Heart left ventricle (tissue), 16 donors: ENCODE measurements at regions not wholly inside any gene's neighbourhood (a gene's known extent, or its start where the extent isn't known, plus 50 kb on each side); places are given as distances from the start of the nearest gene placed in this dataset.
A peak's percentile ranks its signal among the peaks of the same experiment; 100 is the strongest.

Source experiments
- ATAC-seq, 4 donors: fragments of 200-7000 bp; cut with Tn5 transposase; one replicate each; pipeline ENCODE4 v1.9.1; 2020 to 2022; ENCODE audit warnings: moderate library complexity in 4 of 4, mild to moderate bottlenecking in 3 of 4, moderate number of reproducible peaks in 1 of 4
- DNase-seq, 5 donors: peaks; one replicate each; pipeline ENCODE4 v3.0.0-alpha.2; 2020
- H3K27ac ChIP-seq, 12 donors: fragments of 200-600 bp; sonication (generic) in 4 of 12; one replicate each; pipeline versions ENCODE4 v1.5.0 to v1.8.0; 2016 to 2022; ENCODE audit warnings: mild to moderate bottlenecking in 2 of 12
- H3K27me3 ChIP-seq, 9 donors: fragments of 200-600 bp; sonication (generic) in 2 of 9; one replicate each; pipeline versions ENCODE4 v1.5.1 to v1.8.0; 2016 to 2022; ENCODE audit warnings: mild to moderate bottlenecking in 3 of 9
- H3K36me3 ChIP-seq, 9 donors: fragments of 200-600 bp; sonication (generic) in 2 of 9; one replicate each; pipeline versions ENCODE4 v1.5.0 to v1.8.0; 2018 to 2022; ENCODE audit warnings: mild to moderate bottlenecking in 2 of 9
- H3K4me1 ChIP-seq, 12 donors: fragments of 200-600 bp; sonication (generic) in 4 of 12; one replicate each; pipeline versions ENCODE4 v1.5.0 to v1.8.0; 2016 to 2022; ENCODE audit warnings: mild to moderate bottlenecking in 3 of 12
- H3K4me3 ChIP-seq, 12 donors: fragments of 200-600 bp; sonication (generic) in 4 of 12; one replicate each; pipeline versions ENCODE4 v1.5.0 to v1.8.0; 2017 to 2022; ENCODE audit warnings: mild to moderate bottlenecking in 9 of 12, moderate library complexity in 4 of 12
- H3K9me3 ChIP-seq, 12 donors: fragments of 200-600 bp; sonication (generic) in 4 of 12; one replicate each; pipeline versions ENCODE4 v1.5.0 to v1.8.0; 2016 to 2022; ENCODE audit warnings: mild to moderate bottlenecking in 1 of 12
- POLR2A ChIP-seq, 2 donors: fragments of 450-650 bp; IDR thresholded peaks; one replicate each; pipeline ENCODE4 v1.6.1; 2017; ENCODE audit warnings: antibody characterized with exemption in 2 of 2, mild to moderate bottlenecking in 2 of 2, moderate library complexity in 2 of 2
- WGBS, 4 donors: extraction: QIAGEN DNeasy Blood & Tissue Kit in 2 of 4; methylation state at CpG; one replicate each; pipeline versions ENCODE4 v1.1.5 to v1.1.7; 2013 to 2018; 5-methylcytosine and 5-hydroxymethylcytosine counted together
- intact Hi-C, 10 donors: fragments of 100-400 bp; cut with DNase I; formaldehyde crosslinking; loops; one replicate each; pipeline versions ENCODE4 v1.11.1 to v1.14.2; 2022
- TF ChIP-seq, protein P1 (sequence below), 12 donors: fragments of 200-600 bp; sonication (generic) in 4 of 12; IDR thresholded peaks; one replicate each; pipeline versions ENCODE4 v1.5.0 to v1.8.0; 2018 to 2022; ENCODE audit warnings: antibody characterized with exemption in 12 of 12, mild to moderate bottlenecking in 5 of 12
- donor health status: ischemic (EF 13 %, LVEDD 7.1; RV severe dilation, severe dysfunction).
- donor health status: healthy with polysubstance abuse.
- donor health status: DM: no; HTN: yes; CAD: no.
- donor health status: DM: no; HTN: no; CAD: no.
- donor health status: ischemic (EF 25% LVEDD 6.9; RV normal size, moderate dysfunction).
- donor health status: ischemic (EF 25% LVEDD 5.7; RV mildly dilated, moderate dysfunction).
- donor health status: healthy.
- donor health status: DM: yes; HTN: yes; CAD: no.
- donor health status: ischemic (EF 35%, LVEDD 5.7; RV mildly dilated, moderate dysfunction).
- donor health status: nonischemic (EF 11% LVEDD 7.7; RV severe dilation, severe dysfunction).
- donor health status: DM: yes; HTN: yes; CAD: no.
- donor health status: PGD.
- donor health status: ischemic (EF 29% LVEDD 5.4; RV normal size, mild dysfunction).
- donor health status: nonischemic (EF 23%, LVEDD 6.1; RV moderate dilation, normal function).

DNA sequence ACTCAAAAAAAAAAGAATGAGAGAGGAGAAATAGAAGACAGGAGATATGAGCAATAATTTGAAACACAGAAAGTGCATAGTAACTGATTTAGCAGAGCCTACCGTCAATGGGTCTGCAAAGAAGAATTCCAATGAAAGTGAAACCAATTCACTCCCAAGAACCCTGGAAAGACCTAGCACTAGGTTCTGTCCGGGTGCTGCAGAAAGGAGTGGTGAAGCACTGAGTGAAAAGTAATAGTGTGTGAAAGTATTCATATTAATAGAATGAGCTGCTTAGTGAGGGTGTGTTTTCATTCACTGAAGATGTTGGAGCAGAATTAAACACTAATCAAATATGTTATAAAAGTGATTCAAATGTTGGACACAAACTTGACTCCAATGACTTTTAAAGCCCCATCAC, 51.3 kb upstream of the SLC30A5 start:
- Histone ChIP-seq H3K27ac (peak overlapping the region in 4 of 12 donors; percentile 11 to 77 (median 73)), H3K4me1 (peaks cover 0 to 6% (median 0%) of the 10 kb centered on the region in 12 donors), H3K4me3 (peak overlapping the region in 1 of 12 donors; percentile 65), H3K36me3 (no peaks in the 10 kb centered on the region), H3K27me3 (no peaks in the 10 kb centered on the region), H3K9me3 (no peaks in the 10 kb centered on the region)
- WGBS, 4 donors = 45 to 46% (median 45%) methylated on average over 2 of the region's 2 CpGs
- ATAC-seq (peak in 2 of 4 donors; percentile 18 to 21), DNase-seq (no peak)
- TF ChIP-seq, protein P1, sequence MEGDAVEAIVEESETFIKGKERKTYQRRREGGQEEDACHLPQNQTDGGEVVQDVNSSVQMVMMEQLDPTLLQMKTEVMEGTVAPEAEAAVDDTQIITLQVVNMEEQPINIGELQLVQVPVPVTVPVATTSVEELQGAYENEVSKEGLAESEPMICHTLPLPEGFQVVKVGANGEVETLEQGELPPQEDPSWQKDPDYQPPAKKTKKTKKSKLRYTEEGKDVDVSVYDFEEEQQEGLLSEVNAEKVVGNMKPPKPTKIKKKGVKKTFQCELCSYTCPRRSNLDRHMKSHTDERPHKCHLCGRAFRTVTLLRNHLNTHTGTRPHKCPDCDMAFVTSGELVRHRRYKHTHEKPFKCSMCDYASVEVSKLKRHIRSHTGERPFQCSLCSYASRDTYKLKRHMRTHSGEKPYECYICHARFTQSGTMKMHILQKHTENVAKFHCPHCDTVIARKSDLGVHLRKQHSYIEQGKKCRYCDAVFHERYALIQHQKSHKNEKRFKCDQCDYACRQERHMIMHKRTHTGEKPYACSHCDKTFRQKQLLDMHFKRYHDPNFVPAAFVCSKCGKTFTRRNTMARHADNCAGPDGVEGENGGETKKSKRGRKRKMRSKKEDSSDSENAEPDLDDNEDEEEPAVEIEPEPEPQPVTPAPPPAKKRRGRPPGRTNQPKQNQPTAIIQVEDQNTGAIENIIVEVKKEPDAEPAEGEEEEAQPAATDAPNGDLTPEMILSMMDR (IDR thresholded peaks at IDR 0.05) = no peak
- no peak for TF ChIP-seq POLR2A (IDR thresholded peaks at IDR 0.05)
- intact Hi-C loops = loop anchor here (2.0 to 10.0 kb wide), 10 partner anchors 50 to 322 kb away; partner anchors contain the start of genes SLC30A5 (in 4 of the 10), CCDC125 (in 3 of the 10), CCNB1 (in 2 of the 10) and AK6 (in 1 of the 10)

DNA sequence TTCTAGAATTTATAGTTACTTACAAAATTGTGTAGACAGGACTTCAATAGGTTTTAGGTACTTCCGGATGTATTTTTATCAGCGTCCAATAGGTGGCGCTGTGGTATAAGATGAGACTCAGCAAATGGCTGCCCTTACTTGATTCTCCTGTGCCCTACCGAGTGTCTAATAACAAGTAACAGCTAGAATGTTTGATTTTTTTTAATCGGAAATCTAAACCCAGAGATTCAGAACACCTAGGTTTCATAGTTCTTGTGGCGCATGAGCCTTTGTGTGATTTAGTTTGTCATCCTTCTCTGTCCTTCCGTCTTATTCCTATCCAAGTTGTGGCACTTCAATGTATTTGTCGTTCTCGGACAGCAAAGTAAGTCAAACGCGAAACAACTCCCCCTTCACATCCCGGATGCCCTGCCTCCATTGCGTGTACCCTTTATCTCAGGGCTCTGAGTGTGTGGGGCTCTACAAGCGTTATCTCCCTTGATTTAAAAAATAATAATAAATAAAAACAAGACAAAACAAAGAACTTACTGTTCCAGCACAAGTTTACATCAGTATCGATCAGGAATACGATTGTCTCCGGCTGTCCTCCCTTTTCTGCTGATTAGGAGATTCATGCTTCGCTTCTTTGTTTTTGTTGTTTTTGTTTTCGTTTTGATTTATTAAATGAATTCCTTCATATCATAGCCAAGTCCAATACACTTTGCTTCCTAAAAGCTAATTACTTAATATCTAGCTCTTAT, 50.7 kb upstream of the SLC30A5 start:
- intact Hi-C loops = loop anchor here (2.0 to 10.0 kb wide), 10 partner anchors 49 to 322 kb away; partner anchors contain the start of genes SLC30A5 (in 4 of the 10), CCDC125 (in 3 of the 10), CCNB1 (in 2 of the 10) and AK6 (in 1 of the 10)
- Histone ChIP-seq H3K27me3 (no peaks in the 10 kb centered on the region), H3K9me3 (no peaks in the 10 kb centered on the region), H3K27ac (peak overlapping the region; percentile 51 to 84 (median 74)), H3K4me1 (peaks cover 0 to 6% (median 0%) of the 10 kb centered on the region in 12 donors), H3K36me3 (no peaks in the 10 kb centered on the region), H3K4me3 (peak overlapping the region; percentile 24 to 67 (median 52))
- DNase-seq (peak in 4 of 5 donors; percentile 49 to 78 (median 66)), ATAC-seq (peak; percentile 93 to 96 (median 95))
- 9 to 14% (median 12%) methylated on average over 19 of the region's 19 CpGs for WGBS, 4 donors
- TF ChIP-seq POLR2A (IDR thresholded peaks at IDR 0.05) = no peak
- TF ChIP-seq, protein P1 (IDR thresholded peaks at IDR 0.05) = peak; percentile 81 to 96 (median 90)

DNA sequence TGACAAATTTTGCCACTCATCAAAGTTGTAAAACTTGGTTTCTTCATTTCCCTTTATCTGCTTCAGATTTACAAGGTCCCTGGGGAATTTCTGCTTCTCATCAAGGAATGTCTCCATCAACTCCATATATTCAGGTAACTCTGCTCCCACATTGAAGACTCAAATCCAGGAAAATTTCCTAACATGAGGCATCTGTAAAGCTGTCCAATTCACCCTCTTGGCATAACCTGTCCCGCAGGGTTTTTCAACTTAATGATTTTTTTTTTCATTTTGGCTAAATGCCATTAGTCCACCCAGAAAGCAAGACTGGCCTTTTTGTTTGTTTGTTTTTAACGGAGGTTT, 50.2 kb upstream of the SLC30A5 start:
- peak overlapping the region in 10 of 12 donors; percentile 32 to 67 (median 52) for H3K4me3 ChIP-seq
- intact Hi-C loops = loop anchor here (2.0 to 10.0 kb wide), 10 partner anchors 49 to 321 kb away; partner anchors contain the start of genes SLC30A5 (in 4 of the 10), CCDC125 (in 3 of the 10), CCNB1 (in 2 of the 10) and AK6 (in 1 of the 10)
- H3K27me3 ChIP-seq = no peaks in the 10 kb centered on the region
- H3K27ac ChIP-seq = peak overlapping the region in 5 of 12 donors; percentile 71 to 84 (median 74)
- WGBS, 4 donors = 74 to 81% (median 78%) methylated on average over 2 of the region's 2 CpGs
- H3K36me3 ChIP-seq = no peaks in the 10 kb centered on the region
- TF ChIP-seq, protein P1 (IDR thresholded peaks at IDR 0.05) = no peak
- no peak for TF ChIP-seq POLR2A (IDR thresholded peaks at IDR 0.05)
- no peak for ATAC-seq
- H3K9me3 ChIP-seq = no peaks in the 10 kb centered on the region
- H3K4me1 ChIP-seq = peaks cover 0 to 6% (median 0%) of the 10 kb centered on the region in 12 donors
- DNase-seq = no peak
